Stromal cell of bone marrow (primary cell): ENCODE measurements at regions not wholly inside any gene's neighbourhood (a gene's known extent, or its start where the extent isn't known, plus 50 kb on each side); places are given as distances from the start of the nearest gene placed in this dataset.
A peak's percentile ranks its signal among the peaks of the same experiment; 100 is the strongest.

Experiments
- DNase-seq: peaks from one replicate; pipeline ENCODE4 v3.0.0-alpha.2; 2012; ENCODE audit warnings: low read depth

GRCh38 chr3:18295171-18295920, 129.8 kb downstream of the SATB1 start:
- peak; percentile 13 for DNase-seq

GRCh38 chr3:18290157-18290556, 135.0 kb downstream of the SATB1 start:
- DNase-seq, result no peak

- no peak for DNase-seq
These were observed 136.9 kb downstream of the SATB1 start for GRCh38 chr3:18288243-18288642.

GRCh38 chr3:18284716-18285115, 140.4 kb downstream of the SATB1 start:
- DNase-seq, result no peak

GRCh38 chr3:18283680-18284079, 141.5 kb downstream of the SATB1 start:
- DNase-seq, result no peak

- no peak for DNase-seq
These were observed 142.6 kb downstream of the SATB1 start for GRCh38 chr3:18282507-18282906.

- no peak for DNase-seq
These were observed 145.9 kb downstream of the SATB1 start for GRCh38 chr3:18279226-18279737.

- no peak for DNase-seq
These were observed 160.3 kb downstream of the SATB1 start for GRCh38 chr3:18264853-18265252.

GRCh38 chr3:18264361-18264760, 160.8 kb downstream of the SATB1 start:
- DNase-seq, result no peak

- no peak for DNase-seq
These were observed 166.6 kb downstream of the SATB1 start for GRCh38 chr3:18258492-18258891.

- DNase-seq, result no peak
These were observed 172.6 kb downstream of the SATB1 start for GRCh38 chr3:18252578-18252977.

GRCh38 chr3:18250991-18251390, 174.1 kb downstream of the SATB1 start:
- no peak for DNase-seq

GRCh38 chr3:18249126-18249525, 176.0 kb downstream of the SATB1 start:
- no peak for DNase-seq

GRCh38 chr3:18247776-18248310, 177.3 kb downstream of the SATB1 start:
- no peak for DNase-seq

- no peak for DNase-seq
These were observed 177.9 kb downstream of the SATB1 start for GRCh38 chr3:18247139-18247695.

- no peak for DNase-seq
These were observed 178.6 kb downstream of the SATB1 start for GRCh38 chr3:18246336-18247060.

- DNase-seq, result no peak
These were observed 179.4 kb downstream of the SATB1 start for GRCh38 chr3:18245721-18246120.

- no peak for DNase-seq
These were observed 183.3 kb downstream of the SATB1 start for GRCh38 chr3:18241837-18242236.

GRCh38 chr3:18239674-18240073, 185.5 kb downstream of the SATB1 start:
- DNase-seq, result no peak

- no peak for DNase-seq
These were observed 186.3 kb downstream of the SATB1 start for GRCh38 chr3:18238746-18239331.

- no peak for DNase-seq
These were observed 186.8 kb downstream of the SATB1 start for GRCh38 chr3:18238332-18238731.

GRCh38 chr3:18237251-18238005, 187.7 kb downstream of the SATB1 start:
- peak; percentile 72 for DNase-seq
